Limb (tissue), 2 donors: ENCODE measurements at regions not wholly inside any gene's neighbourhood (a gene's known extent, or its start where the extent isn't known, plus 50 kb on each side); places are given as distances from the start of the nearest gene placed in this dataset.
"Not testable (repeated sequence)": the region's sequence is repeated elsewhere in the genome, so short reads cannot be mapped to it uniquely, and the experiment has no call there.

Experiments
- DNase-seq, 2 donors: peaks; one replicate each; pipeline ENCODE4 v3.0.0-alpha.2; 2016; ENCODE audit errors: extremely low spot score in 2 of 2

DNA sequence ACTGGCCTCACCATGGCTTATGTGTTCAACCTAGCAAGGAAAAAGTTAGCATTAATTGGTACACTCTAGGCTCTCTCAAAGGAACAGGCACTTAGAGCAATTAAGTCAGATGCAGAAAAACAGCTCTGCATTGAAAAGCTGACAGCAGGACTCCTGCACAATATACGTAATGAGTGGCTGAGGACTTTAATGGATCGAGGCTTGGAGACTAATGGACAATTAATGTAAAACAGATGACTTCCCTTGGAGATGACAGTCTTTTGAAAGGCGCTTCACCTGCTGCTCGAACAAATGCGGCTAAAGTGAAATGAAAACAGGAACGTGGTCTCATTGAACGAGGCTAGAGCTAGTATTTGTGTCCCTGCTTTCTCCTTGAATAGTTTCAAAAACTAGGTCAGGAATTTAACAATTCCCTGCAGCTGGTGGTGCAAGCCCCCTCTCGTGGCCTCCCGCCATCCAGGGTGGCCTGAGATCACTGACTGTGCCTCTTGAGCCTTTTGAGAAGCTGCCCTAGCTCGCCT, 137.1 kb downstream of the ELOVL4 start:
- peak in 1 of 2 donors; percentile 35 for DNase-seq

- no peak for DNase-seq
These were observed 138.4 kb downstream of the ELOVL4 start for GRCh38 chr6:79808921-79809320.

- not testable (repeated sequence) for DNase-seq
These were observed 140.7 kb downstream of the ELOVL4 start for GRCh38 chr6:79806661-79807060.

- DNase-seq = no peak
These were observed 142.6 kb downstream of the ELOVL4 start for GRCh38 chr6:79804732-79805131.

DNA sequence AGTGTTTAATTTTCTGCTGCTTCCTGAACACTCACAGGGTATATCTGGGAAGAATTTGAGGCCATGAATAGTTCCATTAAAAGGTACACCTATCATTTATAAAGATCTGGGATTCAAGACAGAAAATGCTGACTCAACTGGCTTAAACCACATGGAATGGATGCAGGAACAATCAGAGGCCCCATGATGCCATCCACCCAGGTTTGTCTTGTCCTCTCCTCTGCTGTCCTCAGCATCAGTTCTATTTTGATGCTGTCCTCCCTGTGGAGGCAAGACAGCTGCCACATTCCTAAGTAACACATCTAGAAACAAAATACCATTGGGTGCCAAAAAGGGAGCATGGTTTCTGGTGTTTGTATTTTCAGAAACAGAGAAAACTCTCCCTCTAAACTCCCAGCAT, 143.4 kb downstream of the ELOVL4 start:
- no peak for DNase-seq

DNA sequence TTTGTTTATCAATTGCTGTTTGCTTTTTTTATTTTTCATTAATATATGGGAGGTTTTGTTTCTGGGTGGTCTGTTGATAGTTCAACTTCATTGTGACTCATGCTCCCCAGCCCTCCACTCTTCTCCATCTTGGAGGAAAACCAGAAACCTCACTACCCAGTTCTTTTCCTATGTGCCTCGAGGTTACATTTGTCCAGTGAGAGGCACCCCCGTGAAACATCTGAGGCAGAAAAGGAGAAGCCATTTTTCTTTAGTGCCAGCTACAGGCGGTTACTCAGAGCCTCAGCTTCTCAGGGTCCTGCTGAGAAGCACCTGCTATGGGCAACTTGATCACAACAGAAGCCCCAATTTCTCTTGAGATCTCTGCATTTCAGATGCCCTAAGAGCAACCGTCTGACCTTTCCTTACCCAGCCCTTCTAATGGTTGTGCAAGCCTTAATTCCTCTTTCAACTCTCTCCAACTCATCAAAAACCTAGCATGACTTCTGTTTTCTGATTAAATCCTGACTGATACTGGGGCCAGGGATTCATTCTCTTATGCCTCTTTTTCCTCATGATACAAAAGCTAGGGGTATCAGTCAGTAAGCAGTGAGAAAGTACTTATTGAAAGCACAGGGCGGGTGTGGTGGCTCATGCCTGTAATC, 144.6 kb downstream of the ELOVL4 start:
- no peak for DNase-seq

GRCh38 chr6:79801362-79801761, 146.0 kb downstream of the ELOVL4 start:
- DNase-seq = no peak

- DNase-seq = no peak
These were observed 148.5 kb downstream of the ELOVL4 start for GRCh38 chr6:79798841-79799240.

GRCh38 chr6:79797912-79798311, 149.4 kb downstream of the ELOVL4 start:
- no peak for DNase-seq

DNA sequence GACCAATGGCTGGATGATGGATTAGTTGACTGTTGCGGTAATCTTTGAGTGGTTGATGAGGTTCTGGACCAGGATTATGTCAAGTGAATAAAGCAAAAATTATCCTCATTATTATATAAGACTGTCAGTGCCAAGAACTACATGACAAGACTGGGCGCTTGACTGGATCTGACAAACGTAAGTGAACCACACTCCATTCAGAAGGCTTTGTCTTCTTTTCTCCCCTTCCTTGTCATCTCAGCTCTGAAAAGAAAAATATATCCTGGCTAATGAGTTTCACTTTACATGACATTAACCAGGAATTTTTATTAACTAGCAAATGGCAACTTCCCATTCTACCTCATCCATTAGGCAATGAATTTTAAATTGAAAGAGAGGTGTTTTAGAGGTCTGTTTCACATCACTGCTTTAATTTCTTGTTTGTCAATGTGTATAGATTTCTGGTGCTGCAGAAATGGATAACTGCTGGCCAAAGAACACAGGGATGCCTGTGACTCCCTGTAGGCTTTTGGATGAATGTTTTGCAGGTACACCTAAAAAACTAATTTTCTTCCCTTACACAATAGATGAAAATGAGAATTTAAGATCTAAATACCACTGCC, 150.1 kb downstream of the ELOVL4 start:
- DNase-seq = no peak

DNA sequence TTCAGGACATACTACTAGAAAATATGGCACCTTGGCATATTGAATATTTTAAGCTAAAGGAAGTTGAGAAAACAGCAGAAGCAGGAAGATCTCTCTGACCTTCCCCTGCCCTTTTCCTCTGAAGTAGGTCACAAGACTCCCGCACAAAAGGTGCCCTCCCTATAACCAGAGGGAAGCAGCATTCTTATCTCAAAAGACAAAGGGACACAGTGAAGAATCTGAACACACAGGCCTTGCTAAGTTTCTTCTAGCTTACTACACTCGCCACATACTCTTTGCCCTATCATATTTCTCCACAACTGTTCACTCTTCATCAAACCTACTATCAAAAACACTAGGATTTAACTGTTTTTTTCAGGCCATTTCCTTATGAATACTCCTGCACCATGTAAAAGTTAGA, 151.2 kb downstream of the ELOVL4 start:
- DNase-seq = no peak

GRCh38 chr6:79789896-79790295, 157.5 kb downstream of the ELOVL4 start:
- DNase-seq = no peak

DNA sequence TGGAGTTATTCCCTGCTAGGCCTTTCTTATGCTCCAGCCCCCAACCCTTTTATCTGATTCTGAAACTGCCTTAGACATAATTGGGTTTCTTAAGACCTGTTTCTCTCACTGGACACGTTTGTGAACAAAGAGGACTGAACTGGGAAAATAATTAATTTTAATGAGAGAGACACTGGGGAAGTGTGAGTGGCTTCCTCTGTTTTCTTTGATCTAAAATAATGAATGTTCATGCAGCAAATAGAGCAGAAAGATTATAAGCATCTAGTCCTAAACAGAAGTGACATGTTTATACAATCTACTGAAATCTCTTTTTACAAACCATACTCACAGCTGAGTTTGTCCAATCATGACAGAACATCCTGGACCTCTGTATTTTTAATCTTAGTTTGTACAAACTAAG, 157.6 kb downstream of the SH3BGRL2 start:
- no peak for DNase-seq

- DNase-seq = no peak
These were observed 156.5 kb downstream of the SH3BGRL2 start for GRCh38 chr6:79787626-79788025.

DNA sequence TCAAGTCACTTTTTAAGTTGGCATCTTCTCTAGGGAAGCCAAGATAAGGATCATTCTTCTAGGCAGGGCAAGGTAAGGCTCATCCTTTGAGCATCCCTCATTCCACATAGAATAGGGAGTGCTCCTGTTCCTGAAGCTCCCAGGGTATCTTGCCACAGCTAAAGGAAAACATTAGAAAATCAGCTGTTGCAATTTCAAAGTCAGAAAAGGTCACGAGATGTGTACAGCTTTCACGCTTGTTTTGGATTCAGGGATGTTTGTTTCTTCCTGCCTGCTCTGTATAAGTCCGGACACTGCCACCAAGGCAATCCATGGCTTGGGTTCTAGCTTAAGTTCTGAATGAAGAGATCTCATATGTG, 153.2 kb downstream of the SH3BGRL2 start:
- no peak for DNase-seq

GRCh38 chr6:79783670-79784394, 152.7 kb downstream of the SH3BGRL2 start:
- no peak for DNase-seq

- DNase-seq = no peak
These were observed 151.9 kb downstream of the SH3BGRL2 start for GRCh38 chr6:79782792-79783580.

- no peak for DNase-seq
These were observed 150.8 kb downstream of the SH3BGRL2 start for GRCh38 chr6:79781916-79782315.

DNA sequence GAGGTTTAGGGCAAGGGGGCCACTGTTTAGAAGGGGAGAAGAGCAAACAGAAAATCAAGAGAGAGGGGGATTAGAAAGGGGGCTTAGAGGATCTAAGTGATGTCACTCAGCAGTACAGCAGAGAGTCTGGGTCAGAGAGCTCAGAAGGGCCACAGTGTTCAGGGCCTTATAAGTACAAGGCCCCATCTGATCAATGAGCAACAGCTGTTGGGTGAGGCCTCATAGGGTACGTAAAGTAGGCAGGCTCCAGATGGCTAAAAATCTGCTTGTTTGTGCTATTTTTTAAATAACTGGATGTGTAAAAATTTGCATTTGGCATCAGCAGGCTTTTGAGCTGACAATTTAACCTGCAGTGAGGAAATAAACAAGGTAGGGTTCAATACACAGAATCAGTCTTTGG, 149.8 kb downstream of the SH3BGRL2 start:
- DNase-seq = no peak

GRCh38 chr6:79778816-79779215, 147.7 kb downstream of the SH3BGRL2 start:
- DNase-seq = no peak

- DNase-seq = peak; percentile 76 to 88
These were observed 146.8 kb downstream of the SH3BGRL2 start for GRCh38 chr6:79777713-79778579.
